K562 (cell line): ENCODE measurements at regions not wholly inside any gene's neighbourhood (a gene's known extent, or its start where the extent isn't known, plus 50 kb on each side); places are given as distances from the start of the nearest gene placed in this dataset.

Source experiments
- ATAC-seq: fragments of 200-7000 bp; cut with Tn5 transposase; 3 replicates; pipeline ENCODE4 v1.9.1; 2020; ENCODE audit warnings: moderate library complexity
- BruUV-seq: library from RNA; stranded (reverse); fragments of 400-500 nt; replicated peaks from 2 replicates; lab custom pipeline; 2021; lab: Mats Ljungman, UMichigan
- CTCF ChIA-PET: fragments of 300-600 bp; formaldehyde crosslinking; extraction: SDS; loops from one replicate; lab custom pipeline; 2021; ENCODE audit warnings: low intra/inter-chr PET ratio; lab: Yijun Ruan, JAX
- POLR2A ChIA-PET: fragments of 300-600, 350-650 bp; sonication (Branson Sonifier 250); formaldehyde crosslinking; extraction: SDS; loops from one replicate; lab custom pipeline; 2021; ENCODE audit warnings: antibody characterized with exemption, inconsistent platforms; lab: Yijun Ruan, JAX
- DNase-seq, 4 experiments: peaks; one replicate each; pipeline versions ENCODE4 v3.0.0 to v3.0.0-alpha.2; 2011 to 2018; ENCODE audit warnings: low spot score in 3 of 4, mixed read lengths in 3 of 4; ENCODE audit errors: extremely low read depth in 1 of 4
- FAIRE-seq: peaks from 2 replicates; lab custom pipeline; 2011; peaks lifted over from hg19 to GRCh38; lab: Jason Lieb, UNC
- H2AFZ ChIP-seq: 2 replicates; pipeline ENCODE4 v1.6.0; 2011; ENCODE audit warnings: low read depth, low read length, control low read depth, inconsistent platforms
- H3K27ac ChIP-seq: fragments of 200-600 bp; 3 replicates; pipeline ENCODE4 v1.8.0; 2011; ENCODE audit warnings: low read depth, mild to moderate bottlenecking, control low read depth, inconsistent platforms, low read length, moderate library complexity, mixed read lengths; ENCODE audit errors: extremely low read depth
- H3K27me3 ChIP-seq, 2 experiments: fragments of 300-600 bp in 1 of 2; 2 replicates in 1 of 2; 3 replicates in 1 of 2; pipeline versions ENCODE4 v1.6.0 to v1.8.0; 2011; ENCODE audit warnings: inconsistent platforms in 2 of 2, low read length in 2 of 2, mild to moderate bottlenecking in 1 of 2, mixed read lengths in 1 of 2, moderate library complexity in 1 of 2; ENCODE audit not compliant: control insufficient read depth in 2 of 2, insufficient read depth in 2 of 2
- H3K36me3 ChIP-seq: fragments of 300-600 bp; 3 replicates; pipeline ENCODE4 v1.8.0; 2011; ENCODE audit warnings: mild to moderate bottlenecking, low read length, inconsistent platforms; ENCODE audit not compliant: control insufficient read depth, insufficient read depth
- H3K4me1 ChIP-seq, 2 experiments: fragments of 200-600 bp in 1 of 2; replicated peaks in 1 of 2; 2 replicates in 1 of 2; 3 replicates in 1 of 2; pipeline versions ENCODE4 v1.5.1 to v1.8.0; 2011; ENCODE audit warnings: inconsistent platforms in 2 of 2, low read length in 2 of 2, mild to moderate bottlenecking in 1 of 2, mixed read lengths in 1 of 2, moderate library complexity in 1 of 2; ENCODE audit not compliant: control insufficient read depth in 2 of 2, insufficient read depth in 2 of 2
- H3K4me2 ChIP-seq: 2 replicates; pipeline ENCODE4 v1.6.1; 2011; ENCODE audit warnings: low read length, control low read depth, inconsistent platforms, mixed read lengths; ENCODE audit not compliant: insufficient read depth
- H3K4me3 ChIP-seq: fragments of 200-600 bp; sonication (generic), shearing (Covaris generic); 2 replicates; pipeline ENCODE4 v1.5.1; 2016; ENCODE audit warnings: control low read depth, inconsistent platforms
- H3K79me2 ChIP-seq: fragments of 200-600 bp; 3 replicates; pipeline ENCODE4 v1.8.0; 2011; ENCODE audit warnings: low read length, inconsistent platforms; ENCODE audit not compliant: control insufficient read depth, insufficient read depth
- H3K9ac ChIP-seq, 2 experiments: 2 replicates each; pipeline versions ENCODE4 v1.6.0 to v1.6.1; 2011; ENCODE audit warnings: low read depth in 2 of 2, low read length in 2 of 2, control low read depth in 1 of 2, inconsistent platforms in 1 of 2, mild to moderate bottlenecking in 1 of 2, mixed read lengths in 1 of 2; ENCODE audit not compliant: insufficient read depth in 1 of 2
- H3K9me1 ChIP-seq: one replicate; pipeline ENCODE4 v1.6.0; 2011; ENCODE audit warnings: inconsistent platforms, mild to moderate bottlenecking, low read length, moderate library complexity; ENCODE audit not compliant: control insufficient read depth, insufficient read depth
- H3K9me3 ChIP-seq: replicated peaks from 2 replicates; pipeline ENCODE4 v1.5.1; 2011; ENCODE audit warnings: low read depth, low read length, inconsistent platforms; ENCODE audit not compliant: control insufficient read depth, insufficient read depth
- H4K20me1 ChIP-seq: replicated peaks from 2 replicates; pipeline ENCODE4 v1.6.1; 2011; ENCODE audit warnings: low read length, inconsistent platforms, mixed read lengths; ENCODE audit not compliant: control insufficient read depth, insufficient read depth
- DLX4 ChIP-seq: fragments of 250-450 bp; sonication (Bioruptor Pico); IDR thresholded peaks from 2 replicates; pipeline ENCODE4 v1.6.1; 2021; ENCODE audit warnings: mild to moderate bottlenecking
- HIVEP1 ChIP-seq: fragments of 250-450 bp; sonication (Bioruptor Pico); IDR thresholded peaks from 2 replicates; pipeline ENCODE4 v1.4.0; 2020; ENCODE audit warnings: mild to moderate bottlenecking
- MCM2 ChIP-seq: fragments of 450-650 bp; IDR thresholded peaks from 2 replicates; pipeline ENCODE4 v1.6.1; 2017; ENCODE audit warnings: low read depth, mild to moderate bottlenecking
- NFE2 ChIP-seq: IDR thresholded peaks from 2 replicates; pipeline ENCODE4 v1.6.1; 2014; ENCODE audit warnings: antibody characterized with exemption, low read depth
- PTRF ChIP-seq: fragments of 450-650 bp; IDR thresholded peaks from 2 replicates; pipeline ENCODE4 v1.6.1; 2016; ENCODE audit warnings: mild to moderate bottlenecking, missing genetic modification characterization, missing compliant biosample characterization
- PYGO2 ChIP-seq: fragments of 450-650 bp; IDR thresholded peaks from 2 replicates; pipeline ENCODE4 v1.6.1; 2016; ENCODE audit warnings: mild to moderate bottlenecking, missing genetic modification characterization, moderate library complexity, missing compliant biosample characterization
- REST ChIP-seq, 2 experiments: fragments of 450-650 bp; formaldehyde crosslinking in 1 of 2; IDR thresholded peaks; 2 replicates each; pipeline versions ENCODE4 v1.4.0 to v1.6.1; 2014 to 2020; ENCODE audit warnings: mild to moderate bottlenecking in 2 of 2, borderline replicate concordance in 1 of 2, low read depth in 1 of 2
- SMAD3 ChIP-seq: fragments of 450-650 bp; formaldehyde crosslinking; conservative IDR thresholded peaks from 2 replicates; pipeline ENCODE4 v1.4.0; 2020; ENCODE audit warnings: mild to moderate bottlenecking
- THRAP3 ChIP-seq: fragments of 450-650 bp; IDR thresholded peaks from 2 replicates; pipeline ENCODE4 v1.6.1; 2016; ENCODE audit warnings: mild to moderate bottlenecking, inconsistent platforms, borderline replicate concordance
- ZC3H8 ChIP-seq: fragments of 450-650 bp; IDR thresholded peaks from 2 replicates; pipeline ENCODE4 v1.6.1; 2017
- ZNF274 ChIP-seq: IDR thresholded peaks from 2 replicates; pipeline ENCODE4 v1.6.1; 2011; ENCODE audit warnings: low read depth, mild to moderate bottlenecking, low read length, moderate library complexity, borderline replicate concordance
- ZNF445 ChIP-seq: fragments of 250-450 bp; sonication (Bioruptor Pico); IDR thresholded peaks from 2 replicates; pipeline ENCODE4 v1.4.0; 2020; ENCODE audit warnings: low read depth, mild to moderate bottlenecking, moderate library complexity
- WGBS: fragments of 100-300 bp; shearing (Covaris generic); methylation state at CpG from one replicate; pipeline ENCODE4 v1.1.6; 2016; ENCODE audit warnings: low coverage, mixed read lengths; ENCODE audit not compliant: insufficient coverage; ENCODE audit errors: missing lambda C conversion rate; 5-methylcytosine and 5-hydroxymethylcytosine counted together
- in situ Hi-C: fragments of 300-500 bp; cut with MboI; formaldehyde crosslinking; loops from 4 replicates; pipeline ENCODE4 v1.15.0; 2018; ENCODE audit warnings: inconsistent platforms, mixed read lengths
- intact Hi-C: fragments of 100-400 bp; cut with micrococcal nuclease; formaldehyde crosslinking; loops from 2 replicates; pipeline ENCODE4 v1.14.2; 2022
- TF ChIP-seq, protein P1 (sequence below): fragments of 450-650 bp; IDR thresholded peaks from 2 replicates; pipeline ENCODE4 v1.6.1; 2016; ENCODE audit warnings: low read depth, mild to moderate bottlenecking, moderate library complexity
- TF ChIP-seq, protein P2 (sequence below): fragments of 250-450 bp; sonication (Bioruptor Pico); IDR thresholded peaks from 2 replicates; pipeline ENCODE4 v1.5.1; 2021; ENCODE audit warnings: mild to moderate bottlenecking

DNA sequence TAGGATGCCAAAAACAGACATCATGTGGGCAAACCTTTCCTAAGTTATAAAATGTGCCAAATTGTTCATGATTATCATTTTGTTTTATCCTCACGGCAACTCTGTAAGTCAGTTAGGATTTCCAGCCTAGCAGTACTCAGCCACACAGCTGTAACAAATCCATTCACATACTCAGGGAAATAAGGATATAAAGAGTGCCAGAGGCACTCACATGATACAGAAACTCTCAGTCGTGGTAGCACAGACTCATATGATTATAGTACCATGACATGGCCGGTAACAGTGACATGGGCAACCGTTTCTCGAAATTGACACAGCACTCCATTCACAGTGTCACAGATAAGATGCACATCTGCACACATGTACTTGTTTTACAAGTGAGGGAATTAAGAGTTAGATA is 344.2 kb downstream of the LRIG3 start:
- CTCF ChIA-PET, result no interaction called here
- in situ Hi-C loops, result no loop called here
- TF ChIP-seq ZC3H8 (no peak), NFE2 (no peak), ZNF274 (no peak), MCM2 (no peak), HIVEP1 (CRISPR knock-in tag) (no peak), PTRF (tag) (no peak), DLX4 (CRISPR knock-in tag) (no peak), ZNF445 (no peak), REST (IDR thresholded peaks at IDR 0.05; ENCODE audit: borderline replicate concordance) (no peak), REST (CRISPR knock-in tag; IDR thresholded peaks at IDR 0.05; ENCODE audit: low read depth) (no peak), SMAD3 (CRISPR knock-in tag) (no peak), THRAP3 (no peak), PYGO2 (tag) (no peak)
- TF ChIP-seq, protein P1, sequence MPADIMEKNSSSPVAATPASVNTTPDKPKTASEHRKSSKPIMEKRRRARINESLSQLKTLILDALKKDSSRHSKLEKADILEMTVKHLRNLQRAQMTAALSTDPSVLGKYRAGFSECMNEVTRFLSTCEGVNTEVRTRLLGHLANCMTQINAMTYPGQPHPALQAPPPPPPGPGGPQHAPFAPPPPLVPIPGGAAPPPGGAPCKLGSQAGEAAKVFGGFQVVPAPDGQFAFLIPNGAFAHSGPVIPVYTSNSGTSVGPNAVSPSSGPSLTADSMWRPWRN, result no peak
- TF ChIP-seq, protein P2, sequence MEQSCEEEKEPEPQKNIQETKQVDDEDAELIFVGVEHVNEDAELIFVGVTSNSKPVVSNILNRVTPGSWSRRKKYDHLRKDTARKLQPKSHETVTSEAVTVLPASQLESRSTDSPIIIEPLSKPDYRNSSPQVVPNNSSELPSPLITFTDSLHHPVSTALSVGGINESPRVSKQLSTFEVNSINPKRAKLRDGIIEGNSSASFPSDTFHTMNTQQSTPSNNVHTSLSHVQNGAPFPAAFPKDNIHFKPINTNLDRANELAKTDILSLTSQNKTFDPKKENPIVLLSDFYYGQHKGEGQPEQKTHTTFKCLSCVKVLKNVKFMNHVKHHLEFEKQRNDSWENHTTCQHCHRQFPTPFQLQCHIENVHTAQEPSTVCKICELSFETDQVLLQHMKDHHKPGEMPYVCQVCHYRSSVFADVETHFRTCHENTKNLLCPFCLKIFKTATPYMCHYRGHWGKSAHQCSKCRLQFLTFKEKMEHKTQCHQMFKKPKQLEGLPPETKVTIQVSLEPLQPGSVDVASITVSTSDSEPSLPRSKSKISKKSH, result no peak

More for the DNA sequence above, 344.2 kb downstream of the LRIG3 start:
- no TSS peak for BruUV-seq
- Histone ChIP-seq H3K27me3 (no peaks in the 10 kb centered on the region), H2AFZ (no peak overlapping the region), H3K79me2 (no peaks in the 10 kb centered on the region), H3K4me2 (no peak overlapping the region), H3K9ac (no peak overlapping the region), H3K9me1 (no peaks in the 10 kb centered on the region), H3K9me3 (no peaks in the 10 kb centered on the region; the same call in 1 of the 2 replicates), H3K4me3 (no peak overlapping the region), H3K27ac (no peak overlapping the region), H4K20me1 (no peaks in the 10 kb centered on the region), H3K4me1 (no peaks in the 10 kb centered on the region), H3K36me3 (no peaks in the 10 kb centered on the region)
- 4% methylated on average over 5 of the region's 5 CpGs for WGBS
- FAIRE-seq (no peak), ATAC-seq (no peak), DNase-seq (no peak)
- intact Hi-C loops, result no loop called here
- POLR2A ChIA-PET, result no interaction called here
